Fibroblast of lung (primary cell): ENCODE measurements at regions not wholly inside any gene's neighbourhood (a gene's known extent, or its start where the extent isn't known, plus 50 kb on each side); places are given as distances from the start of the nearest gene placed in this dataset.

Experiments used
- EZH2 ChIP-seq: IDR thresholded peaks from 2 replicates; pipeline ENCODE4 v1.5.1; 2012; ENCODE audit warnings: low read length, control low read depth, mild to moderate bottlenecking; ENCODE audit errors: missing control alignments
- TF ChIP-seq, protein P1 (sequence below), 2 donors: IDR thresholded peaks in 1 of 2; conservative IDR thresholded peaks in 1 of 2; 1 replicate in 1 of 2; 2 replicates in 1 of 2; pipeline ENCODE4 v1.5.1; 2011 to 2012; ENCODE audit warnings: low read length in 2 of 2, control low read depth in 1 of 2, inconsistent platforms in 1 of 2, low read depth in 1 of 2, mild to moderate bottlenecking in 1 of 2

DNA sequence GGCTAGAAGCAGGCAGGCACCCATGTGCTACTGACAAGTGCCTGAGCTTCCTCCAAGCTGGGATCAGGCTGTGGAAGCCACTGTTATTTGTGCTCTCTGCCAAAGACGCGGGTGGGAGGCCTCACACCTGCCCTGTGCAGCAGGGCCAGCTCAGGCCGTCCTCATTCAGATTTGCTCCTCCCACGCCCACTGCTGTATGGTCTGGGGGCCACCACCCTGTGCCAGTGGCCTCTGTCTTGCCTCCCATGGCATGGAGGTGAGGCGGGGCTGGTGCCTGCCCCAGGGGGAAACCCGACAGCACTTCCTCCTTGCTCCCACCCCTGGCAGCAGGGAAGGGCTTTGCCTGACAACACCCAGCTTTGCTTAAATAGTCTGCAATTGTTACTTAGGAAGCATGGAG is 356.5 kb upstream of the CDH8 start:
- TF ChIP-seq, protein P1, sequence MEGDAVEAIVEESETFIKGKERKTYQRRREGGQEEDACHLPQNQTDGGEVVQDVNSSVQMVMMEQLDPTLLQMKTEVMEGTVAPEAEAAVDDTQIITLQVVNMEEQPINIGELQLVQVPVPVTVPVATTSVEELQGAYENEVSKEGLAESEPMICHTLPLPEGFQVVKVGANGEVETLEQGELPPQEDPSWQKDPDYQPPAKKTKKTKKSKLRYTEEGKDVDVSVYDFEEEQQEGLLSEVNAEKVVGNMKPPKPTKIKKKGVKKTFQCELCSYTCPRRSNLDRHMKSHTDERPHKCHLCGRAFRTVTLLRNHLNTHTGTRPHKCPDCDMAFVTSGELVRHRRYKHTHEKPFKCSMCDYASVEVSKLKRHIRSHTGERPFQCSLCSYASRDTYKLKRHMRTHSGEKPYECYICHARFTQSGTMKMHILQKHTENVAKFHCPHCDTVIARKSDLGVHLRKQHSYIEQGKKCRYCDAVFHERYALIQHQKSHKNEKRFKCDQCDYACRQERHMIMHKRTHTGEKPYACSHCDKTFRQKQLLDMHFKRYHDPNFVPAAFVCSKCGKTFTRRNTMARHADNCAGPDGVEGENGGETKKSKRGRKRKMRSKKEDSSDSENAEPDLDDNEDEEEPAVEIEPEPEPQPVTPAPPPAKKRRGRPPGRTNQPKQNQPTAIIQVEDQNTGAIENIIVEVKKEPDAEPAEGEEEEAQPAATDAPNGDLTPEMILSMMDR (conservative IDR thresholded peaks at IDR 0.05 in 1 of 2, IDR thresholded peaks at IDR 0.05 in 1 of 2; ENCODE audit: low read depth in 1 of 2, low read length in 2 of 2), result no peak
- TF ChIP-seq EZH2, result no peak
